ENCODE measurements at regions not wholly inside any gene's neighbourhood (a gene's known extent, or its start where the extent isn't known, plus 50 kb on each side); places are given as distances from the start of the nearest gene placed in this dataset.
"Not testable (repeated sequence)": the region's sequence is repeated elsewhere in the genome, so short reads cannot be mapped to it uniquely, and the experiment has no call there.

GRCh38 chr11:129712486-129713240 lies 103.0 kb upstream of the TMEM45B start:
- H3K4me1 ChIP-seq (ENCODE audit: control insufficient read depth, insufficient read depth, low read length); H3K9me3 ChIP-seq (ENCODE audit: control insufficient read depth, insufficient read depth, low read length); H3K27ac ChIP-seq (ENCODE audit: low read depth, low read length); H3K4me3 ChIP-seq (ENCODE audit: low read depth, low read length); H3K36me3 ChIP-seq (ENCODE audit: control insufficient read depth, insufficient read depth, low read length); H3K9ac ChIP-seq (ENCODE audit: low read depth, low read length); H3K27me3 ChIP-seq (ENCODE audit: control insufficient read depth, insufficient read depth, low read length): not testable (repeated sequence)

- Histone ChIP-seq H3K4me3 (ENCODE audit: low read depth, low read length) (no peak overlapping the region), H3K4me1 (ENCODE audit: control insufficient read depth, insufficient read depth, low read length) (no peaks in the 10 kb centered on the region), H3K9me3 (ENCODE audit: control insufficient read depth, insufficient read depth, low read length) (no peaks in the 10 kb centered on the region), H3K27me3 (ENCODE audit: control insufficient read depth, insufficient read depth, low read length) (no peaks in the 10 kb centered on the region), H3K27ac (ENCODE audit: low read depth, low read length) (no peak overlapping the region), H3K36me3 (ENCODE audit: control insufficient read depth, insufficient read depth, low read length) (no peaks in the 10 kb centered on the region), H3K9ac (ENCODE audit: low read depth, low read length) (no peak overlapping the region)
These were observed 96.6 kb upstream of the TMEM45B start for GRCh38 chr11:129719037-129719436.

- Histone ChIP-seq H3K27ac (ENCODE audit: low read depth, low read length) (no peak overlapping the region), H3K36me3 (ENCODE audit: control insufficient read depth, insufficient read depth, low read length) (no peaks in the 10 kb centered on the region), H3K9me3 (ENCODE audit: control insufficient read depth, insufficient read depth, low read length) (no peaks in the 10 kb centered on the region), H3K9ac (ENCODE audit: low read depth, low read length) (no peak overlapping the region), H3K27me3 (ENCODE audit: control insufficient read depth, insufficient read depth, low read length) (no peaks in the 10 kb centered on the region), H3K4me3 (ENCODE audit: low read depth, low read length) (no peak overlapping the region), H3K4me1 (ENCODE audit: control insufficient read depth, insufficient read depth, low read length) (no peaks in the 10 kb centered on the region)
These were observed 95.5 kb upstream of the TMEM45B start for GRCh38 chr11:129720156-129720555.

GRCh38 chr11:129720994-129721393 lies 94.7 kb upstream of the TMEM45B start:
- Histone ChIP-seq H3K4me1 (ENCODE audit: control insufficient read depth, insufficient read depth, low read length) (no peaks in the 10 kb centered on the region), H3K4me3 (ENCODE audit: low read depth, low read length) (no peak overlapping the region), H3K9me3 (ENCODE audit: control insufficient read depth, insufficient read depth, low read length) (no peaks in the 10 kb centered on the region), H3K27ac (ENCODE audit: low read depth, low read length) (no peak overlapping the region), H3K36me3 (ENCODE audit: control insufficient read depth, insufficient read depth, low read length) (no peaks in the 10 kb centered on the region), H3K27me3 (ENCODE audit: control insufficient read depth, insufficient read depth, low read length) (no peaks in the 10 kb centered on the region), H3K9ac (ENCODE audit: low read depth, low read length) (no peak overlapping the region)

- H3K36me3 ChIP-seq (ENCODE audit: control insufficient read depth, insufficient read depth, low read length): no peaks in the 10 kb centered on the region
- H3K9ac ChIP-seq (ENCODE audit: low read depth, low read length): no peak overlapping the region
- H3K4me3 ChIP-seq (ENCODE audit: low read depth, low read length): no peak overlapping the region
- H3K27ac ChIP-seq (ENCODE audit: low read depth, low read length): no peak overlapping the region
- no peaks in the 10 kb centered on the region for H3K27me3 ChIP-seq (ENCODE audit: control insufficient read depth, insufficient read depth, low read length)
- H3K9me3 ChIP-seq (ENCODE audit: control insufficient read depth, insufficient read depth, low read length): no peaks in the 10 kb centered on the region
- H3K4me1 ChIP-seq (ENCODE audit: control insufficient read depth, insufficient read depth, low read length): no peaks in the 10 kb centered on the region
These were observed 94.0 kb upstream of the TMEM45B start for GRCh38 chr11:129721685-129722084.

GRCh38 chr11:129722529-129722928 lies 93.1 kb upstream of the TMEM45B start:
- no peaks in the 10 kb centered on the region for H3K9me3 ChIP-seq (ENCODE audit: control insufficient read depth, insufficient read depth, low read length)
- no peaks in the 10 kb centered on the region for H3K27me3 ChIP-seq (ENCODE audit: control insufficient read depth, insufficient read depth, low read length)
- no peaks in the 10 kb centered on the region for H3K4me1 ChIP-seq (ENCODE audit: control insufficient read depth, insufficient read depth, low read length)
- no peak overlapping the region for H3K4me3 ChIP-seq (ENCODE audit: low read depth, low read length)
- H3K36me3 ChIP-seq (ENCODE audit: control insufficient read depth, insufficient read depth, low read length): no peaks in the 10 kb centered on the region
- H3K27ac ChIP-seq (ENCODE audit: low read depth, low read length): no peak overlapping the region
- no peak overlapping the region for H3K9ac ChIP-seq (ENCODE audit: low read depth, low read length)

- H3K4me3 ChIP-seq (ENCODE audit: low read depth, low read length): no peak overlapping the region
- no peaks in the 10 kb centered on the region for H3K27me3 ChIP-seq (ENCODE audit: control insufficient read depth, insufficient read depth, low read length)
- H3K36me3 ChIP-seq (ENCODE audit: control insufficient read depth, insufficient read depth, low read length): no peaks in the 10 kb centered on the region
- no peaks in the 10 kb centered on the region for H3K9me3 ChIP-seq (ENCODE audit: control insufficient read depth, insufficient read depth, low read length)
- H3K4me1 ChIP-seq (ENCODE audit: control insufficient read depth, insufficient read depth, low read length): no peaks in the 10 kb centered on the region
- H3K9ac ChIP-seq (ENCODE audit: low read depth, low read length): no peak overlapping the region
- no peak overlapping the region for H3K27ac ChIP-seq (ENCODE audit: low read depth, low read length)
These were observed 92.4 kb upstream of the TMEM45B start for GRCh38 chr11:129723146-129723760.

- H3K27me3 ChIP-seq (ENCODE audit: control insufficient read depth, insufficient read depth, low read length): no peaks in the 10 kb centered on the region
- no peak overlapping the region for H3K4me3 ChIP-seq (ENCODE audit: low read depth, low read length)
- no peak overlapping the region for H3K9ac ChIP-seq (ENCODE audit: low read depth, low read length)
These were observed 91.9 kb upstream of the TMEM45B start for GRCh38 chr11:129723761-129724162.

GRCh38 chr11:129724866-129725265 lies 90.8 kb upstream of the TMEM45B start:
- H3K9me3 ChIP-seq (ENCODE audit: control insufficient read depth, insufficient read depth, low read length): no peaks in the 10 kb centered on the region
- H3K27me3 ChIP-seq (ENCODE audit: control insufficient read depth, insufficient read depth, low read length): no peaks in the 10 kb centered on the region
- no peak overlapping the region for H3K4me3 ChIP-seq (ENCODE audit: low read depth, low read length)
- no peaks in the 10 kb centered on the region for H3K4me1 ChIP-seq (ENCODE audit: control insufficient read depth, insufficient read depth, low read length)
- H3K36me3 ChIP-seq (ENCODE audit: control insufficient read depth, insufficient read depth, low read length): no peaks in the 10 kb centered on the region
- H3K27ac ChIP-seq (ENCODE audit: low read depth, low read length): no peak overlapping the region
- H3K9ac ChIP-seq (ENCODE audit: low read depth, low read length): no peak overlapping the region

More at GRCh38 chr11:129723761-129724162, 91.9 kb upstream of the TMEM45B start:
- H3K27ac ChIP-seq (ENCODE audit: low read depth, low read length): no peak overlapping the region
- no peaks in the 10 kb centered on the region for H3K36me3 ChIP-seq (ENCODE audit: control insufficient read depth, insufficient read depth, low read length)
- H3K9me3 ChIP-seq (ENCODE audit: control insufficient read depth, insufficient read depth, low read length): no peaks in the 10 kb centered on the region
- no peaks in the 10 kb centered on the region for H3K4me1 ChIP-seq (ENCODE audit: control insufficient read depth, insufficient read depth, low read length)

GRCh38 chr11:129726179-129726578 lies 89.5 kb upstream of the TMEM45B start:
- Histone ChIP-seq H3K4me3 (ENCODE audit: low read depth, low read length) (no peak overlapping the region), H3K4me1 (ENCODE audit: control insufficient read depth, insufficient read depth, low read length) (no peaks in the 10 kb centered on the region), H3K9me3 (ENCODE audit: control insufficient read depth, insufficient read depth, low read length) (no peaks in the 10 kb centered on the region), H3K36me3 (ENCODE audit: control insufficient read depth, insufficient read depth, low read length) (no peaks in the 10 kb centered on the region), H3K27ac (ENCODE audit: low read depth, low read length) (no peak overlapping the region), H3K27me3 (ENCODE audit: control insufficient read depth, insufficient read depth, low read length) (no peaks in the 10 kb centered on the region), H3K9ac (ENCODE audit: low read depth, low read length) (no peak overlapping the region)

- Histone ChIP-seq H3K36me3 (ENCODE audit: control insufficient read depth, insufficient read depth, low read length) (no peaks in the 10 kb centered on the region), H3K9me3 (ENCODE audit: control insufficient read depth, insufficient read depth, low read length) (no peaks in the 10 kb centered on the region), H3K4me1 (ENCODE audit: control insufficient read depth, insufficient read depth, low read length) (no peaks in the 10 kb centered on the region), H3K27me3 (ENCODE audit: control insufficient read depth, insufficient read depth, low read length) (no peaks in the 10 kb centered on the region), H3K27ac (ENCODE audit: low read depth, low read length) (no peak overlapping the region), H3K9ac (ENCODE audit: low read depth, low read length) (no peak overlapping the region), H3K4me3 (ENCODE audit: low read depth, low read length) (no peak overlapping the region)
These were observed 87.1 kb upstream of the TMEM45B start for GRCh38 chr11:129728581-129728980.

Measured in HUES48 (cell line).